HFFc6 (cell line): ENCODE measurements at regions not wholly inside any gene's neighbourhood (a gene's known extent, or its start where the extent isn't known, plus 50 kb on each side); places are given as distances from the start of the nearest gene placed in this dataset.

Experiments
- DNase-seq: peaks from one replicate; pipeline ENCODE4 v3.0.0-alpha.2; 2018
- H3K27ac Mint-ChIP-seq: 2 replicates; pipeline ENCODE4 v1.8.0; 2020; ENCODE audit warnings: mild to moderate bottlenecking, mixed read lengths
- H3K27me3 Mint-ChIP-seq: 2 replicates; pipeline ENCODE4 v1.8.0; 2021; ENCODE audit warnings: mild to moderate bottlenecking, moderate library complexity, mixed read lengths; ENCODE audit not compliant: insufficient read depth
- H3K36me3 Mint-ChIP-seq: 2 replicates; pipeline ENCODE4 v1.8.0; 2021; ENCODE audit warnings: low read depth, mixed read lengths
- H3K4me1 Mint-ChIP-seq: 2 replicates; pipeline ENCODE4 v1.8.0; 2020; ENCODE audit warnings: low read depth, mixed read lengths
- H3K4me3 Mint-ChIP-seq: 2 replicates; pipeline ENCODE4 v1.8.0; 2020; ENCODE audit warnings: mild to moderate bottlenecking, moderate library complexity, mixed read lengths
- H3K9me3 Mint-ChIP-seq: 2 replicates; pipeline ENCODE4 v1.8.0; 2020; ENCODE audit warnings: mild to moderate bottlenecking, mixed read lengths
- TF ChIP-seq, protein P1 (sequence below): fragments of 200-600 bp; sonication (generic); IDR thresholded peaks from 2 replicates; pipeline ENCODE4 v1.5.0; 2021; ENCODE audit warnings: antibody characterized with exemption, mild to moderate bottlenecking

DNA sequence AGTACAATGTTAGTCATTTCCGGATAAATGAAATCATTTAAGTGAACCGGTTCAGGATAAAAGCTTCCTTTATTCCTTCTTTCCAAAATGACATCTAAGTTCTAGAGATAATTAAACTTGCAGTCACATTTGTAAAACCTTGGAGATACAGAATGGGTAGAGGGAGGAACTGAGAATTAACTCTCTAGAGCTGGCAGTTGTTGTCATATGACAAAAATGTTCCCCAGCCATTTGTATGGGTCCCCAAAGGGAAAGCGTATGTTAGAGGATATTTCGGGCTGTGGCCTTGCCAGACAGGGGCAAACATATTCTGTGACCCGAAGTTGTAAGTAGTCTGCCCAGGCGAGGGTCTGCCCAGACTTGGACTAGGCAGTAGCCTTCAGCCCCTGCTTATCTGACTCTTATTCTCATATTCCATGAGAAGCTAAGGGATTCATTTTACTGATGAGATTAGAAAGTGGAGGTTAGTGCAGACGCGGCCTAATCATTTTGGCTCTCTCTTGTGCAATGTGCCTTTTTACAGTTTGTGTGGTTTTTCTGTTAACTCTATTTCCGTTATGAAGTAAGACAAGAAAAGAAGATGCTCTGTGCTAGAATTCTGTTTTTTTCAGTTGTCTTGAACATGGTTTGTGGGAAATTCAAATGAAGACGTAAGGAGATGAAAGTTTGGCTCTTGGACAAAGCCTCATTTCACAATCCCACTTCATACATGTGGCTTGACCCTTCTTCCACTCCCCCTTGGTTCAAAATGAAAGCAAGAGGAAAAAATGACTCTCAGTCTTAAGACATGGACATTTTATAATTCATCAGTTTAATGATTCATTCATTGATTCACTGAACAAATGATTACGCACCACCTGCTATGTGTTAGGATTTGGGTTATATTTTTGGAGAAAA, 2394.2 kb upstream of the AGA start:
- Mint-ChIP-seq H3K9me3 (peaks cover 35% of the 10 kb centered on the region), H3K36me3 (no peaks in the 10 kb centered on the region), H3K27me3 (no peaks in the 10 kb centered on the region), H3K4me1 (no peaks in the 10 kb centered on the region), H3K27ac (no peak overlapping the region), H3K4me3 (no peak overlapping the region)
- TF ChIP-seq, protein P1, sequence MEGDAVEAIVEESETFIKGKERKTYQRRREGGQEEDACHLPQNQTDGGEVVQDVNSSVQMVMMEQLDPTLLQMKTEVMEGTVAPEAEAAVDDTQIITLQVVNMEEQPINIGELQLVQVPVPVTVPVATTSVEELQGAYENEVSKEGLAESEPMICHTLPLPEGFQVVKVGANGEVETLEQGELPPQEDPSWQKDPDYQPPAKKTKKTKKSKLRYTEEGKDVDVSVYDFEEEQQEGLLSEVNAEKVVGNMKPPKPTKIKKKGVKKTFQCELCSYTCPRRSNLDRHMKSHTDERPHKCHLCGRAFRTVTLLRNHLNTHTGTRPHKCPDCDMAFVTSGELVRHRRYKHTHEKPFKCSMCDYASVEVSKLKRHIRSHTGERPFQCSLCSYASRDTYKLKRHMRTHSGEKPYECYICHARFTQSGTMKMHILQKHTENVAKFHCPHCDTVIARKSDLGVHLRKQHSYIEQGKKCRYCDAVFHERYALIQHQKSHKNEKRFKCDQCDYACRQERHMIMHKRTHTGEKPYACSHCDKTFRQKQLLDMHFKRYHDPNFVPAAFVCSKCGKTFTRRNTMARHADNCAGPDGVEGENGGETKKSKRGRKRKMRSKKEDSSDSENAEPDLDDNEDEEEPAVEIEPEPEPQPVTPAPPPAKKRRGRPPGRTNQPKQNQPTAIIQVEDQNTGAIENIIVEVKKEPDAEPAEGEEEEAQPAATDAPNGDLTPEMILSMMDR, result no peak
- no peak for DNase-seq

DNA sequence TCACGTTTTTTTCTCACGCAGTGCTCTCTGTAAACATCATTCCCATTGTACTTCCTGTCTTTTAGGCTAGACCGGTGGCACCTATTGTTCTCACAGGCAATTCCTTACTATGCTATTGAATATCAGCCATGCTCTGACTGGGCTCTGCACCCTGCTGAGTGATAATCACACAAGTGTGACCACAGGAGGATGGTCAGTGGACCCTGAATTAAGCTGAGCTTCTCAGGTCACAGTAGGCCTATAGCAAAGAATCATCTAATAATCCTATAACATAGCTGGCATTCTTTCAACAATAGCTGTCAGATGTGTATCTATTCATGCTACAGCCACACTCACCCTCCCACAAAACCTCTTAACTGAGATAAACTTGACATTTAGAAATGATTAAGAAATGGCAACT, 2399.8 kb upstream of the TENM3 start:
- TF ChIP-seq, protein P1, result no peak
- no peak for DNase-seq
- Mint-ChIP-seq H3K9me3 (peaks cover 24% of the 10 kb centered on the region), H3K36me3 (no peaks in the 10 kb centered on the region), H3K4me1 (no peaks in the 10 kb centered on the region), H3K27me3 (no peaks in the 10 kb centered on the region), H3K27ac (no peak overlapping the region), H3K4me3 (no peak overlapping the region)

DNA sequence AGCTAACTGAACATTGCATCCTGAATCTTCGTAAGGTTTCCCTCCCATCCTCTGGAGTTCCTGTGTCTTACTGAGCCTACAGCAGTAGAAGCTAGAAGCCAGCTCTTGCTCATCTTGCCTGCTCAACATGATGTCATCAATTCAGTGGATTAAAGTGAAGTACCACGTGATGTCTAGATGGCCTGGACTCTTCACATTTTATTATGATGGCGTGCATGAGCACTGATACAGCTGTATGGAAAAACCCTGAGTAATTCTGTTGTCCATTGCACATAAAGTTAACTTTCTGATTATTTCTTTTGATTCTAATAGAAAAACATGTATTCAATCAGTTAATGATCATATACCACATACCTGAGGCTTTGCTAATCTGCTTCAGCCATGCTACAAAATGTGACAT, 2387.7 kb upstream of the TENM3 start:
- no peak overlapping the region for H3K27ac Mint-ChIP-seq
- peaks cover 55% of the 10 kb centered on the region for H3K9me3 Mint-ChIP-seq
- H3K4me3 Mint-ChIP-seq, result no peak overlapping the region
- TF ChIP-seq, protein P1, result no peak
- no peaks in the 10 kb centered on the region for H3K36me3 Mint-ChIP-seq
- peaks cover 5% of the 10 kb centered on the region for H3K27me3 Mint-ChIP-seq
- DNase-seq, result no peak
- H3K4me1 Mint-ChIP-seq, result no peaks in the 10 kb centered on the region

DNA sequence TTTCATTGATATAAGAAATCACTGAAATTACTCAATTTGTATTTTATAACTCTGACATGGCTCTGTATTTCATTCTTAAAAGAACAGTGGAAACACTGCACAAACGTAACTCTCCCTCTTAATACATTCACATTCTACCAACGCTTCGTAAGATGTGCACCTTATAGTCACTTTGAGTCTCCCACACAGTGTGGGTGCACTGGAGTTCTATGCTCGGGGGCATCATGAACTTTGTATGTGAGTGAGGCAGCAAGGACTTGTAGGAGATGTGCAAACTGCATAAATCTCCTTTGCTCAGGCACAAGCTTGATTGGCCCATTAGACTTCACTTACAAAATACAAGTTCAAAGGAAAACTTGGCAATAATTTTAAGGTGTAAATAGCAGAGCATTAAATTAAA, 2385.0 kb upstream of the TENM3 start:
- Mint-ChIP-seq H3K36me3 (no peaks in the 10 kb centered on the region), H3K4me3 (no peak overlapping the region)

DNA sequence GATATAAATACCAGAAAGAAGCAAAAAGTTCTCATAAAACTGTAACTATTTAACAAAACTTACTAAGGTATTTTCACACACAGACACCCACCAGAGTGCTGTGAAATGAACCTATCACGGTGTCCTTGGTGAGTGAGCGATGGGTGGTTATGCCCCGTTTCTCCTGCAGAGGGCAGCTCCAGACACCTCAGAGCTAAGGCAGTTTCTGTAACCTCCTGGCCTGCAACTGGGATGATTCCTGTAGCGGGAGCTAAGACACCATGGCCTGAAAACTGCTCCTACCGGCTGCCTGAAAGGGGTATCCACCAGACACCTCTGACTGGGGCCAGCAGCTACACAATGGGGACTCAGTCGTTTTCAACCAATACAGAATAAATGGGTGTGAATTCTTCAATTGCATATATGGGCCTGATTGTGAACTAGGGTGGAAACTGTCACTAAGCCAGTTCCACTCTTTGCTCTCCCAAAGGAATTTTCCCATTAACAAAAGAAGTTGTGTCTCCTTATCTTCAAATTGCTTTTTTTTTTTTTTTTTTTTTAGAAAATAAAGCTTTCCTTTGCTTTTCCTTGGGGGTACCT, 2375.8 kb upstream of the TENM3 start:
- Mint-ChIP-seq H3K9me3 (peaks cover 6% of the 10 kb centered on the region; the same call in 1 of the 2 replicates), H3K36me3 (no peaks in the 10 kb centered on the region), H3K4me3 (no peak overlapping the region), H3K27ac (no peak overlapping the region), H3K27me3 (no peaks in the 10 kb centered on the region), H3K4me1 (no peaks in the 10 kb centered on the region)
- TF ChIP-seq, protein P1, result peak; percentile 55
- no peak for DNase-seq

More for the DNA sequence above, 2385.0 kb upstream of the TENM3 start:
- peaks cover 56% of the 10 kb centered on the region for H3K9me3 Mint-ChIP-seq
- TF ChIP-seq, protein P1, result no peak
- H3K27me3 Mint-ChIP-seq, result peaks cover 5% of the 10 kb centered on the region
- no peak overlapping the region for H3K27ac Mint-ChIP-seq
- DNase-seq, result no peak
- no peaks in the 10 kb centered on the region for H3K4me1 Mint-ChIP-seq
